Central memory CD8-positive, alpha-beta T cell (primary cell): ENCODE measurements at regions not wholly inside any gene's neighbourhood (a gene's known extent, or its start where the extent isn't known, plus 50 kb on each side); places are given as distances from the start of the nearest gene placed in this dataset.

Source experiments
- ATAC-seq: fragments of 150-1000 bp; cut with Tn5 transposase; replicated peaks from 2 replicates; pipeline ENCODE4 v1.10.0; 2022; ENCODE audit warnings: mild to moderate bottlenecking, moderate FRiP score, moderate number of reproducible peaks; ENCODE audit not compliant: poor library complexity, severe bottlenecking; ENCODE audit errors: extremely low read depth
- DNase-seq, 2 donors: peaks; one replicate each; pipeline ENCODE4 v3.0.0; 2021; ENCODE audit warnings: low spot score in 2 of 2
- H3K27ac Mint-ChIP-seq: one replicate; pipeline ENCODE4 v1.8.0; 2022; ENCODE audit warnings: low read depth, mild to moderate bottlenecking, moderate library complexity, mixed read lengths
- H3K27me3 Mint-ChIP-seq: one replicate; pipeline ENCODE4 v1.8.0; 2022; ENCODE audit warnings: mixed read lengths
- H3K36me3 Mint-ChIP-seq: one replicate; pipeline ENCODE4 v1.8.0; 2022; ENCODE audit warnings: mild to moderate bottlenecking, moderate library complexity, mixed read lengths; ENCODE audit not compliant: insufficient read depth
- H3K4me1 Mint-ChIP-seq: one replicate; pipeline ENCODE4 v1.8.0; 2022; ENCODE audit warnings: mixed read lengths
- H3K4me3 Mint-ChIP-seq: one replicate; pipeline ENCODE4 v1.8.0; 2022; ENCODE audit warnings: mild to moderate bottlenecking, moderate library complexity, mixed read lengths
- H3K9me3 Mint-ChIP-seq: one replicate; pipeline ENCODE4 v1.8.0; 2022; ENCODE audit warnings: mixed read lengths

GRCh38 chr10:15444105-15445005, 73.3 kb upstream of the FAM171A1 start:
- Mint-ChIP-seq H3K27me3 (peaks cover 30% of the 10 kb centered on the region), H3K9me3 (no peaks in the 10 kb centered on the region), H3K4me3 (no peak overlapping the region), H3K4me1 (peaks cover 5% of the 10 kb centered on the region), H3K27ac (no peak overlapping the region), H3K36me3 (peaks cover 3% of the 10 kb centered on the region)
- no peak for DNase-seq
- ATAC-seq = no peak

DNA sequence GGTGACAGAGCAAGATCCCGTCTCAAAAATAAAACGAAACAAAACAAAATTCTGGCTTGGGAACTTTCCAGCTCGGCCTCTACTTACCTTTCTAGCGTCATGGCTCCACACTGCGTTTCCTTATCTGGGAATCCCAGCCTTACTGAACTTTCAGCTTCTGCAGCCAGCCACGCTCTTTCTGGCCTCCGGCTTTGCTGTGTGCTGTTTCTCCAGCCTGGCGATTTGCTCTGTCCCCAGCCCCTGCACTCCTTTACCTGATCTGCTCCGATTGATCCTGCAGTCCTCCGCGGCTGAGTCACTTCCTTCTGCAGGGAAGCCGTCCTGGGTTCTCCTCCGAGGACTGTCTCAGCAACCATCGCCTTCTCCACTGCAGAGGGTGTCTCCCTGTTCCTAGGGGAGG, 71.0 kb upstream of the FAM171A1 start:
- H3K36me3 Mint-ChIP-seq = no peaks in the 10 kb centered on the region
- H3K9me3 Mint-ChIP-seq = no peaks in the 10 kb centered on the region
- peaks cover 29% of the 10 kb centered on the region for H3K27me3 Mint-ChIP-seq
- DNase-seq (no peak), ATAC-seq (no peak)
- H3K4me1 Mint-ChIP-seq = peaks cover 5% of the 10 kb centered on the region
- no peak overlapping the region for H3K4me3 Mint-ChIP-seq
- H3K27ac Mint-ChIP-seq = no peak overlapping the region

- Mint-ChIP-seq H3K4me3 (no peak overlapping the region), H3K27me3 (peaks cover 27% of the 10 kb centered on the region), H3K4me1 (peaks cover 5% of the 10 kb centered on the region), H3K9me3 (no peaks in the 10 kb centered on the region), H3K27ac (no peak overlapping the region), H3K36me3 (no peaks in the 10 kb centered on the region)
- no peak for DNase-seq
- no peak for ATAC-seq
These were observed 69.2 kb upstream of the FAM171A1 start for GRCh38 chr10:15440204-15440711.

DNA sequence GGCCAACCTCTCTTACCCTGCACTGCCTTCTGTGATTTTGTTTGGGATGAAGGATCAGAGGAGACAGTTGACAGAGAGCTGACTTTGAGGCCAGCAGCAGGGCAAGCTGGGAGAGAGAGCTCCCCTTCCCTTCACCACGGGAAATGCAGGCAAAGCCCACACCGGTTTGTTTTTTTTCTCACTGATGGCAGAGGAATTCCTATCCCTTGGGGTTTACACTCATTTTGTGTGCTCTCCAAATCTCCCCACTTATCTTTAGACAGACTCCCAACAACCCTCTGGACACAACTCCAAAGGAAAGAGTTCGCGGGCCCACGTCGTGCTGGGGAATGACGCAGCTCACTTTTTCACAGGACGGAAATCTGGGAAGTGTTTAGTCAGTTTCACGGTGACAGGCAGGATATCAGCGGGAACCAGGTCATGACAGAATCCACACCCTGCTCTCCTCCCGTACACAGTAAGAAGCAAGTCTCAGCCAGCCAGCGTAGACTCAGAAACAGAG, 68.3 kb upstream of the FAM171A1 start:
- no peak for ATAC-seq
- no peak overlapping the region for H3K27ac Mint-ChIP-seq
- H3K4me1 Mint-ChIP-seq = peaks cover 11% of the 10 kb centered on the region
- DNase-seq = no peak
- H3K36me3 Mint-ChIP-seq = peaks cover 2% of the 10 kb centered on the region
- H3K9me3 Mint-ChIP-seq = no peaks in the 10 kb centered on the region
- H3K4me3 Mint-ChIP-seq = no peak overlapping the region
- H3K27me3 Mint-ChIP-seq = peaks cover 33% of the 10 kb centered on the region

GRCh38 chr10:15436696-15437095, 65.6 kb upstream of the FAM171A1 start:
- no peak overlapping the region for H3K27ac Mint-ChIP-seq
- no peak overlapping the region for H3K4me3 Mint-ChIP-seq
- peaks cover 53% of the 10 kb centered on the region for H3K27me3 Mint-ChIP-seq
- no peak for DNase-seq
- no peak for ATAC-seq
- peaks cover 4% of the 10 kb centered on the region for H3K36me3 Mint-ChIP-seq
- H3K4me1 Mint-ChIP-seq = peaks cover 18% of the 10 kb centered on the region
- no peaks in the 10 kb centered on the region for H3K9me3 Mint-ChIP-seq

- DNase-seq (no peak), ATAC-seq (no peak)
- peaks cover 4% of the 10 kb centered on the region for H3K36me3 Mint-ChIP-seq
- peak overlapping the region; percentile 16 for H3K27ac Mint-ChIP-seq
- peaks cover 13% of the 10 kb centered on the region for H3K4me1 Mint-ChIP-seq
- peaks cover 43% of the 10 kb centered on the region for H3K27me3 Mint-ChIP-seq
- H3K9me3 Mint-ChIP-seq = no peaks in the 10 kb centered on the region
- peak overlapping the region; percentile 71 for H3K4me3 Mint-ChIP-seq
These were observed 62.9 kb upstream of the FAM171A1 start for GRCh38 chr10:15433850-15434537.

DNA sequence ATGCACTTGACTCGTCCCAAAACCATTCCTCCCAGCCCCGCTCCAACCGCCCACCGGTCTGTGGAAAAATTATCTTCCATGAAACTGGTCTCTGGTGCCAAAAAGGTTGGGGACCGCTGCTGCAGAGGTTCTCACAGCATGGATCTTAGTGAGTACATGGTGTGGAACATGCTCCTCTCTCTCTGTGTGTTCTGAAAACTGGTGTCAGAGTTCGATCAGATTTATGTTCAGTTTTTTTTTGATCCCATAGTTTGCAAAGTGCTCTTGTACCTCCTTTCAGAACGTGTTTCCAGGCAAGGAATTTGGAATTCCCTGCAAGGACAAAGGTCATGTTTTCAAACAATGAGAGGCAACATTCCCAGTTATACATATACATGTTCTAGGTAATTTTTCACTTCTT, 61.2 kb upstream of the FAM171A1 start:
- peaks cover 13% of the 10 kb centered on the region for H3K4me1 Mint-ChIP-seq
- H3K9me3 Mint-ChIP-seq = no peaks in the 10 kb centered on the region
- no peak overlapping the region for H3K27ac Mint-ChIP-seq
- DNase-seq = no peak
- ATAC-seq = no peak
- no peak overlapping the region for H3K4me3 Mint-ChIP-seq
- peaks cover 54% of the 10 kb centered on the region for H3K27me3 Mint-ChIP-seq
- H3K36me3 Mint-ChIP-seq = peaks cover 4% of the 10 kb centered on the region

DNA sequence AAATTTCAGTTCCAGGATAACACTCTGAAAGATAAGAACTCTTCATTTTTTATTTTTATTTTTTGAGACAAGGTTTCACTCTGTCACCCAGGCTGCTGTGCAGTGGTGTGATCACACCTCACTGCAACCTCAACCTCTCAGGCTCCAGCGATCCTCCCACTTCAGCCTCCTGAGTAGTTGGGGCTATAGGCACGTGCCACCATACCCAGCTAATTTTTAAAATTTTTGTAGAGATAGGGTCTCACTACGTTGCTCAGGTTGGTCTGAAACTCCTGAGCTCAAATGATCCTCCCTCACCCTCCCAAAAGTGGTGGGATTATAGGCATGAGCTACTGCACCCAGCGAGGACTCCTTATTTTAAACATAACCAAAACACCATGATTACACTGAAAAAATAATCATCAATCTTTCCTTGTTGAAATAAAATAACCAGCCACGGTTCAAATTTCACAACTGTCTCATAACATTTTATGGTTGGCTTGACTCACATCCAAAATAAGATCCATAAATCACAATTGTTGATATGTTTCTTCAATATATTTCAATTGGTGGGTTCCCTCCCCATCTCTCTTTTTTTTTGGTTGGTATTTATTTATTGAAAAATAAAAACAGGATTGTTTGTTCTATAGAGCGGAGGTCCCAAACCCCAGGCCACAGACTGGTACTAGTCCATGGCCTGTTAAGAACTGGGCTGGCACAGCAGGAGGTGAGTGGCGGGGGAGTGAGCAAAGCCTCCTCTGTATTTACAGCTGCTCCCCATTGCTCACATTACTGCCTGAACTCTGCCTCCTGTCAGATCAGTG, 60.1 kb upstream of the FAM171A1 start:
- Mint-ChIP-seq H3K27ac (no peak overlapping the region), H3K4me3 (no peak overlapping the region), H3K4me1 (peaks cover 13% of the 10 kb centered on the region), H3K36me3 (peaks cover 4% of the 10 kb centered on the region), H3K27me3 (peaks cover 49% of the 10 kb centered on the region), H3K9me3 (no peaks in the 10 kb centered on the region)
- DNase-seq = no peak
- no peak for ATAC-seq

DNA sequence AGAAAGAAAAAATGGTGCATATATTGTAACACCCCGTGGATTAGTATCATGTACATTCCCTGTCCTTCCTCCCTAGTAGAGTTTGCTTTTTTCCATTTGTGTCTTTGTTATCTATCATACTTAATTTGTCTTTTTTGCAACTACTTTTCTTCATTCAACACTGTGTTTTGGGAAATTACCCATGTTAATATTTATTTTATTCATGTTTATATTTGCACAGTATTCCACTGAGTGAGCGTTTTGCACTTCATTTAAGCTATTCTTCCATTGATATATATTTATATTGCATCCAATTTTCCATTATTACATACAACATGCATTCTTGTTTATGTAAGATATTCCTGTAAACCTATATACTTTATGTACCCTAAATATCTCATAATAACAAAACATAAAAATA, 57.6 kb upstream of the FAM171A1 start:
- DNase-seq = no peak
- ATAC-seq = no peak
- H3K27ac Mint-ChIP-seq = no peak overlapping the region

DNA sequence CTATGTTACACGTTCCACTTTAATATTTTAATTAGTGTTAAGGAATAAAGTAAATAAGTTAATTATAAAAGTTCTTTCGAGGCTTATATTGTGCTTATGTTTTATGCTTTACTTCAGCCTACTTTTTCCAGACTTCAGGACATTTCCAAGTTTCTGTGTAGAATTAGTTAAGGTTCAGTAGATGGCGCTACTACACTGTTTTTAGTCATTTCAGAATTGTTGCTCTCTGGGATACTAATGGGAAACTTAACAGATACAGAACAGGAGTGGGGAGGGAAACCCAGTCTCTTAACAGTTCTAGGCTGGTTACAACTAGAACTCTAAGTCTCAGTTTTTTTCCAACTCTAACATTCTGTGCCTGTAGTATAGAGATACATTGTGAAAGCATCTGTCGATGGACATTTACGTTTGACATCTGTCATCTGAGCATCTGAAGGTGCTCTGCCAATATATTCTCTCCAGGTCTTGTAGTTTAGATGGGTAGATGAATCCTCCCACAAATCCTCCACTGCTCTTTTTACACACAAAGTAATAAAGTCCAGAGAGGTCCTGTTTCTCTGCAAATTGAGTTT, 56.8 kb upstream of the FAM171A1 start:
- no peaks in the 10 kb centered on the region for H3K36me3 Mint-ChIP-seq
- H3K4me1 Mint-ChIP-seq = no peaks in the 10 kb centered on the region
- H3K9me3 Mint-ChIP-seq = no peaks in the 10 kb centered on the region
- H3K27me3 Mint-ChIP-seq = peaks cover 44% of the 10 kb centered on the region
- no peak overlapping the region for H3K27ac Mint-ChIP-seq
- DNase-seq (no peak), ATAC-seq (no peak)
- H3K4me3 Mint-ChIP-seq = no peak overlapping the region

More for the DNA sequence above, 57.6 kb upstream of the FAM171A1 start:
- H3K27me3 Mint-ChIP-seq = peaks cover 39% of the 10 kb centered on the region
- no peak overlapping the region for H3K4me3 Mint-ChIP-seq
- peaks cover under 1% of the 10 kb centered on the region for H3K4me1 Mint-ChIP-seq
- no peaks in the 10 kb centered on the region for H3K9me3 Mint-ChIP-seq
- H3K36me3 Mint-ChIP-seq = no peaks in the 10 kb centered on the region

DNA sequence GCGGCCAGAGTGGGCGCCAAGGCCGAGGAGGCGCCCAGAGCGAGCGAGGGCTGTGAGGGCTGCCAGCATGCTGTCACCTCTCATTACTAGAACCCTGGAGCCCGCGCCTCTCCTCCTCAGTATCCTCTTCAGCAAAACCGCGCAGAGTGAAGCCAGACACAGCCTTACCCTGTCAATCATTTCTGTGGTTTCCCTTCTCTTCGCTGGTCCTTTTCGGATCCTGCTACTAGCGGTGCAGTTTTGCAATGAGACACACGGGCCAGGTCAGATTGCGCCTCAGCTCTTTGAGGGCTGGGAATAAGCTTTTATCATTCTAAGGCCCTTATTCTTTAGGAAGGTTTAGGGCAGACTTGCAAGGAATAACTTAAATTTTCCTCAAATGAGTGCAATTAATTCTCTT, 55.5 kb upstream of the FAM171A1 start:
- peaks cover 2% of the 10 kb centered on the region for H3K36me3 Mint-ChIP-seq
- H3K4me1 Mint-ChIP-seq = no peaks in the 10 kb centered on the region
- no peak for DNase-seq
- H3K27me3 Mint-ChIP-seq = peaks cover 42% of the 10 kb centered on the region
- no peak for ATAC-seq
- H3K4me3 Mint-ChIP-seq = no peak overlapping the region
- no peaks in the 10 kb centered on the region for H3K9me3 Mint-ChIP-seq
- no peak overlapping the region for H3K27ac Mint-ChIP-seq

- DNase-seq (no peak), ATAC-seq (no peak)
- peaks cover 39% of the 10 kb centered on the region for H3K27me3 Mint-ChIP-seq
- no peak overlapping the region for H3K27ac Mint-ChIP-seq
- H3K36me3 Mint-ChIP-seq = peaks cover 2% of the 10 kb centered on the region
- H3K4me1 Mint-ChIP-seq = no peaks in the 10 kb centered on the region
- no peaks in the 10 kb centered on the region for H3K9me3 Mint-ChIP-seq
- H3K4me3 Mint-ChIP-seq = no peak overlapping the region
These were observed 55.0 kb upstream of the FAM171A1 start for GRCh38 chr10:15426115-15426514.
